NCI-H2171 treated with DMSO at 0.1 percent for 48 hours (cell line): ENCODE measurements at regions not wholly inside any gene's neighbourhood (a gene's known extent, or its start where the extent isn't known, plus 50 kb on each side); places are given as distances from the start of the nearest gene placed in this dataset.

Experiments used
- DNase-seq: peaks from one replicate; lab custom pipeline; 2025; lab: John Stamatoyannopoulos, UW

- DNase-seq, result no peak
Observed at GRCh38 chr1:38577385-38577784, 282.2 kb downstream of the RRAGC start.

- peak; percentile 72 for DNase-seq
Observed at GRCh38 chr1:38576241-38576640, 283.3 kb downstream of the RRAGC start.

GRCh38 chr1:38571726-38572125 is 287.8 kb downstream of the RRAGC start:
- no peak for DNase-seq

GRCh38 chr1:38570657-38570975 is 289.0 kb downstream of the RRAGC start:
- DNase-seq, result no peak

GRCh38 chr1:38569932-38570656 is 289.5 kb downstream of the RRAGC start:
- no peak for DNase-seq

GRCh38 chr1:38568061-38568857 is 291.3 kb downstream of the RRAGC start:
- no peak for DNase-seq

- no peak for DNase-seq
Observed at GRCh38 chr1:38567401-38567800, 292.2 kb downstream of the RRAGC start.

- no peak for DNase-seq
Observed at GRCh38 chr1:38565020-38565491, 294.5 kb downstream of the RRAGC start.

- no peak for DNase-seq
Observed at GRCh38 chr1:38563942-38564735, 295.4 kb downstream of the RRAGC start.

GRCh38 chr1:38561725-38562124 is 297.8 kb downstream of the RRAGC start:
- DNase-seq, result no peak

- no peak for DNase-seq
Observed at GRCh38 chr1:38561110-38561509, 298.5 kb downstream of the RRAGC start.

GRCh38 chr1:38560457-38560856 is 299.1 kb downstream of the RRAGC start:
- peak; percentile 16 for DNase-seq

GRCh38 chr1:38559446-38560165 is 300.0 kb downstream of the RRAGC start:
- peak; percentile 29 for DNase-seq

GRCh38 chr1:38558500-38559445 is 300.8 kb downstream of the RRAGC start:
- no peak for DNase-seq

- DNase-seq, result no peak
Observed at GRCh38 chr1:38558055-38558454, 301.5 kb downstream of the RRAGC start.

- no peak for DNase-seq
Observed at GRCh38 chr1:38555594-38555993, 304.0 kb downstream of the RRAGC start.

- DNase-seq, result no peak
Observed at GRCh38 chr1:38555130-38555529, 304.4 kb downstream of the RRAGC start.

GRCh38 chr1:38551318-38552307 is 308.0 kb downstream of the RRAGC start:
- DNase-seq, result no peak

- no peak for DNase-seq
Observed at GRCh38 chr1:38549191-38549590, 310.4 kb downstream of the RRAGC start.

- DNase-seq, result no peak
Observed at GRCh38 chr1:38547321-38547720, 312.3 kb downstream of the RRAGC start.
